Breast epithelium (tissue), 3 donors: ENCODE measurements at regions not wholly inside any gene's neighbourhood (a gene's known extent, or its start where the extent isn't known, plus 50 kb on each side); places are given as distances from the start of the nearest gene placed in this dataset.

Experiments used
- POLR2A ChIP-seq: fragments of 450-650 bp; IDR thresholded peaks from one replicate; pipeline ENCODE4 v1.6.1; 2016; ENCODE audit warnings: antibody characterized with exemption, mild to moderate bottlenecking, moderate library complexity
- POLR2AphosphoS5 ChIP-seq, 3 donors: sonication (generic); formaldehyde crosslinking; IDR thresholded peaks; one replicate each; pipeline ENCODE4 v1.6.1; 2017; ENCODE audit warnings: antibody characterized with exemption in 3 of 3

GRCh38 chr2:182606728-182607681 lies 109.1 kb upstream of the DNAJC10 start:
- no peak for TF ChIP-seq POLR2A
- TF ChIP-seq POLR2AphosphoS5 (IDR thresholded peaks at IDR 0.05), result no peak
